Stimulated activated CD4-positive, alpha-beta T cell treated with anti-CD3 and anti-CD28 coated beads, Interleukin-4, amount 100 ng/mL, for 1 hour (primary cell): ENCODE measurements at regions not wholly inside any gene's neighbourhood (a gene's known extent, or its start where the extent isn't known, plus 50 kb on each side); places are given as distances from the start of the nearest gene placed in this dataset.

Experiments used
- DNase-seq: peaks from one replicate; pipeline ENCODE4 v3.0.0-alpha.2; 2020

DNA sequence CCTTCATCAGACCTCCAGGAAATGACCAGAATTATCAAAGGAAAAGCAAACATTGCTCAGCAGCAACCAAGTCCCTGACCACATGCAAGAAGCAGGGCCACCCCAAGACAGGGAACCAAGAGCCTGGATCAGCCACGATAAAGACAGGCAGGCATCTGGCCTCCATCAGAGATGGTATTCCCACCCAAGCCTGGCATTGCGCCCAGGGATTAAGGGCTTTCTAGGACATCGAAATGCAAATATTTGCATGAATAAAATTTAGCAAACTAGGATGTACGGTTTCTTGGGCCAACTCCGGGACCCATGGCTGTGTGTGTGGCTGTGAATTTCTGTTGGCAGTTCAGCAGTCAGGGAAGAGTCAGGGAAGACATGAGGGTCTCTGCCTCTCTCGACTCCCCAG lies 241.4 kb upstream of the DYNLRB2 start:
- DNase-seq: no peak

- DNase-seq: no peak
Measured at GRCh38 chr16:80298676-80299075, 242.1 kb upstream of the DYNLRB2 start.

DNA sequence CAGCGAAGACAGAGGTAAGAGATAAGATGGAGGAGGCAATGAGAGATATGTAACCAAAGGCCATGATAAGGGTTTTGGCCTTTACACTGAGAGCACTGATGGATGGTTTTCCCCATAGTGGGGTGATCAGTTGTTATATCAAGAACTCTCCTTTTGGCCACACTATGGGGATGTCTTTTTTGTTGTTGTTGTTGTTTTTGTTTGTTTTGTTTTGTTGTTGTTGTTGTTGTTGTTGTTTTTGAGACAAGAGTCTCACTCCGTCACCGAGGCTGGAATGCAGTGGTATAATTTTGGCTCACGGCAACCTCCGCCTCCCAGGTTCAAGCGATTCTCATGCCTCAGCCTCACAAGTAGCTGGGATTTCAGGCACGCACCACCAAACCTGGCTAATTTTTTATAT lies 244.8 kb upstream of the DYNLRB2 start:
- no peak for DNase-seq

GRCh38 chr16:80294172-80294571 lies 246.6 kb upstream of the DYNLRB2 start:
- DNase-seq: no peak

- no peak for DNase-seq
Measured at GRCh38 chr16:80288616-80289015, 252.2 kb upstream of the DYNLRB2 start.

DNA sequence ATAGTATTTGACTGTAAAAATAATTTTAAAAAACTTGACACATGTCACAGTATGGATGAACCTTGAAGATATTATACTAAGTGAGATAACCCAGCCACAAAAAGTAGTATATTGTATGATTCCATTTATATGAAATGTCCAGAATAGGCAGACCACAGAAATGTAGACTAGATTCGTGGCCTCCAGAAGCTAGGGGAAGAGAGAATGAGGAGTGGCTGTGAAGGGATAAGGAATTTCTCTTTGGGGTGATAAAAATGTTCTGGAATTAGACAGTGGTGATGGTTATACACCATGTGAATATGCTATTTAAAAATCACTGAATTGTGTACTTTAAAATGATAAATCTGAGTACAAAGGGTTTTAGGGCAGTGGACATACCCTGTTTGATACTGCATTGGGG lies 253.1 kb upstream of the DYNLRB2 start:
- DNase-seq: no peak

DNA sequence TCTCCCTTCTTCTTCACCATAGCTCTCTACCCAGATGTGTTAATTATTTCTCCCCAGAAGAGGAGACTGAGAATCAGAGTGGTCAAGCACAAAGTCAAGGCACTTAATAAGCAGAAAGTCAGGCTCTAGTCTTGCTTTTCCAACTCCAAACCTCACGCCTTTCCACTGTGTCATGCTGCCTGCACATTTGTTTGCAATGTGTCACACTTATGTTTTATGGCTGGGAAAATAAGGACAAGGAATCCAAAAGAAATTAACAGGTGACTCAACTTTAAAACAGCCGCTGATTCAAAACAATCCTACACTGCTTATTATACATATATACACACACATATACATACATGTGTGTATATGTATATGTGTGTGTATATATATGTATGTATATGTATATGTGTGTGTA lies 255.7 kb upstream of the DYNLRB2 start:
- no peak for DNase-seq

DNA sequence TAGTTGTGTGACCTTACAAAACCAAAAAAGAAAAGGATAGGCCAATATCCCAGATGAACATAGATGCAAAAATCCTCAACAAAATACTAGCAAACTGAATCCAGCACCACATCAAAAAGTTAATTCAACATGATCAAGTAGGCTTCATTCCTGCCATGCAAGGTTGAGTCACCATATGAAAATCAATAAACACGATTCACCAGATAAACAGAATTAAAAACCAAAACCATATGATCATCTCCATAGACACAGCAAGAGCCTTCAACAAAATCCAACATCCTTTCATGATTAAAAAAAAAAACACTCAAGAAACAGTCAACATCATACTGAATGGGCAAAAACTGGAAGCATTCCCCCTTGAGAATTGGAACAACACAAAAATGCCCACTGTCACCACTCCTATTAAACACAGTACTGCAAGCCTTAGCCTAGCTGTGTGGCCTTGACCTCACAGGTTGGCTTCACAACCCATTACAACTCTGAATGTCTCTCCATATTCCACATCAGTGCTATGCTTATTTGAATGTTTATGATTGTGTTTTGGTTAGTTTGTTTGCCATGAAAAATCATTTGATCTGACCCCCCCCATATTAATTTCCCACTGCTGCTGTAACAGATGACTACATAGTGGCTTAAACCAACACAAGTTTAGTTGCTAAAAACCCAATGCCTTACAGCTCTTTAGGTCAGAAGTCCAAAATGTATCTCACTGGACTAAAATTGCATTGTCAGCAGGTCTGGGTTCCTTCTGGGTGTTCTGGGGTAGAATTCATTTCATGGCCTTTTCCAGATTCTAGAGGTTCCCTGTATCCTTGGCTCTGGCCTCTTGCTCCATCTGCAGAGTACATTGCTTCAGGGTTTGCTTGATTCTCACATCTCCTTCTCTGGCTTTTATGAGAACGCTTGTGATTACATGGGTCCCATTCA lies 257.1 kb upstream of the DYNLRB2 start:
- no peak for DNase-seq

GRCh38 chr16:80280557-80280956 lies 260.2 kb upstream of the DYNLRB2 start:
- no peak for DNase-seq

DNA sequence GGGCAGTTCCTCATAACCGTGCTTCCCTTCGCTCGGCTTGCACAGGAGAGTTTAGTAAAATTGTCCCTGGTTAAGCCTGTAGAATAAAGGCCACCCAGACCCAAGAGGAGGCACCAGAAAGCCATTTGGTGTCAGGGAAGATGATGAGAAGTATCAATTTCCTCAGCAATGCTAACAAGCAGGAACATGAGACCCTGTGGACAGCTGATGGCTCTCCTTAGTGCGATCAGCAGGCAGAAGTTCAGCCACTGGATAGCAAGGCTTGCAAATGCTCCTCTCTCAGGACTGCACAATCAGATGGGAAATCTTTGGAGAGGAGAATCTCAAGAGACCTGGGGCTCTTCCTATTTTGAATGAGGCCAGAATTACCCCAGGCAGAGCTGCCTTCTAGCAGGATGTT lies 261.1 kb upstream of the DYNLRB2 start:
- no peak for DNase-seq

DNA sequence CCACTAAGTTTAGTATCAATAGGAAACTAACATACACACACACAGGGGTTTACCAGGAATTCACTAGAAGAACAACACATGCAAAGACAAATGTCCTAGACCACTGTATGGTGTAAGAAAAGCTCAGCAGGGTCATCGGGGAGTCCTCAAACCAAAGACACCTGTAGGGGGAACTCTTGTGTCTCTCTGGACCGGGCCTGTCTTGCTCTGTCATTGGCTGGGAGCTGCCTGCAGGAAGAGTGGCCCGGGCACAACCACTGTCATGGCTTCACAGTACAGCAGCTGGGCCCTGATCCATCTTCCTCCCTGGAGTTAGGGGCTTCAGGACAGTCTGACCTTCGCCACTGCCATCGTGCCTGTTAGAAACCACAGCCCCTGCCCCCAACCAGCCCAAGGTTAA lies 263.6 kb upstream of the DYNLRB2 start:
- DNase-seq: no peak

GRCh38 chr16:80274576-80275191 lies 266.1 kb upstream of the DYNLRB2 start:
- DNase-seq: no peak

DNA sequence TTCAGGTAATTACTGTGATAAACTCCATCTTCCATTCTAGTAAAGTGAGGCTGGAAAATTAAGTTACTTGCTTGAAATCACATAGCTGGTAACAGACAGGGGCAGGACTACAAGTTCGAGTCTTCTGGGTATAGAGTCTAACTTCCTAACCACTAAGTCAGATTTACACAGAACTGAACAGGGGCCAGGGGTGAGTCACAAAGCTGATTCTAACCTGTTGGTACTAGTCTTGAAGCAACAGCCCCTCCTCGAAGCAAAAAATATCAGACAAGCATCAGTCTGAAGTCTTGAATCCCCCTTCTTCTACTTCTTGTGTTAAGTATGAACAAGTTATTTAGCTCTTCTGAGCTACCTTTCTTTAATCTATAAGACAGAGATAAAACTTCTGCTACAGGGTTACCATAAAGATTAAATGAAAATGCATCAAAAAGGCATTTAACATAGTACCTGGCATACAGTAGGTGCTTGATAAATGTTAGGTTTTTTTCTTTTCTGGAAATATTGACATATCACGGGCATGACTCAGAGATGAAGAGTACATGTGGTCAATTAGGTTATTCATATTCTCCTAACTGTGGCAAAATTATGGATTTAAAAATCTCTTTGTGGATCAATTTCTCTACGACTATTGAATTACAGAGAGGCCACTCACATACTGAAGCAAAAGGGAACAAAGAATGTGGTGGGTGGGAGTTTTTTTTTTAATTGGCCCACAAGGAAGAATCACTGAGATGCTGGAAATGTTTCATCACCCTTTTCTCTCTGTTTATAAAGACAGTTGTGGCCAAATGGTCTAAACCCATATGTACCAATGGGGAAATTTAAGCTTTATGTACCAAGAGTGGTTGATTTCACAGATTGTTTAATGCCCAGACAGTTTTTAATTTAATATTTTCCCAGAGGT lies 266.9 kb upstream of the DYNLRB2 start:
- DNase-seq: no peak

DNA sequence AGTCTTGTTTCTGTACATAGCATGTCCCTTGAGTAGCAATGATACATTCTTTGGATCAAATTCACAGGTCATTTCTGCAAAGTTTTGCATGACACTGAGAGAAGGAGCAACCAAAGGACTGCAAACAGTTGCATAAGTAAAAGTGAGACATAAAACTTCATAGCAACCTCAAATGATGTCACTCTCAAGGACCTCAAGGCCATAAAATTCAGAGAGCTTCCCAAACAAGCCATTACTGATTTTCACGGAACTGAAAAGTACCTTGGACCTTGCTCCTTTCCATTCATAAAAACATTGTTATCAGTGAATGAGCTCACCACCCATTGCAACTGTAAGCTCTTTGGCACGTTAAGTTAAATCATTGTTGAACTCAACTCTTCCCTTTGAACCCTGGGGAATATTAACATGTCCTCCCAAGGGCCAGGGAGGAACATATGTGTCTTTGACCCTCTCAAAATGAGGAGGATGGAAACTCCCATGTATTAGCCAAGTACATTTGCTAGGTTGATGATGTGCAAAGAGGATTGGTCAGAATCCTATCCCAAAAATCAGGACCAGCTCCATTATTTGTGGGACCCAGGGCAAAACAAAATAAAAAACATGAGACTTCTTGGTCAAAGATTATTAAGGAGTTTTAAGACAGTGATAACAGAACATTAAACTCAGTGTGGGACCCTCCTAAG lies 275.0 kb upstream of the DYNLRB2 start:
- no peak for DNase-seq

- no peak for DNase-seq
Measured at GRCh38 chr16:80263848-80264694, 276.7 kb upstream of the DYNLRB2 start.

GRCh38 chr16:80263181-80263823 lies 277.5 kb upstream of the DYNLRB2 start:
- no peak for DNase-seq

- DNase-seq: no peak
Measured at GRCh38 chr16:80260906-80261311, 279.9 kb upstream of the DYNLRB2 start.

DNA sequence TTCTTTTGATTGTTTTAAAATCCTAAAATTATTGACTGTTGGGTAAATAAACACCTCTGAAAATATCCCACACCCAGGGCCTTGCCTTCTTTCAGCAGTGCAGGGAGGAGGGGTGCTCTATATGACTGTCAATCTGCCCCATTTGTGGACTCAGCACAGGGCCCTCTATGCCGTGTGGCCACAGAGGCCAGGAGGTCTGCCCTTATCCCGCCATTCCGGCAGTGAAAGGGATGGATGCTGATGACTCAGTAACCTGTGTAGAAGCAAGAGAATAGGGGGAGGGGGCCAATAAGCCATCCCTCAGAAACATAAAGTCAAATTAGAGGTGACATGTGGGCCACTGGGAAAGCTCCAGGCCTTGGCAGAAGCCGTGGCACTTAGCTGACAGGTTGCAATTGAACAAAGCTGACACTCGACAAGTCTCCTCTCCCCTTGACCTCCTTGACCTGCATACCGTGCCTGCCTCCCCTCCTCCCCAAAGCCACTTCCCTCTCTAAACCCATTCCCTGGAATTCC lies 281.4 kb upstream of the DYNLRB2 start:
- DNase-seq: no peak

GRCh38 chr16:80258407-80258806 lies 282.4 kb upstream of the DYNLRB2 start:
- DNase-seq: no peak

DNA sequence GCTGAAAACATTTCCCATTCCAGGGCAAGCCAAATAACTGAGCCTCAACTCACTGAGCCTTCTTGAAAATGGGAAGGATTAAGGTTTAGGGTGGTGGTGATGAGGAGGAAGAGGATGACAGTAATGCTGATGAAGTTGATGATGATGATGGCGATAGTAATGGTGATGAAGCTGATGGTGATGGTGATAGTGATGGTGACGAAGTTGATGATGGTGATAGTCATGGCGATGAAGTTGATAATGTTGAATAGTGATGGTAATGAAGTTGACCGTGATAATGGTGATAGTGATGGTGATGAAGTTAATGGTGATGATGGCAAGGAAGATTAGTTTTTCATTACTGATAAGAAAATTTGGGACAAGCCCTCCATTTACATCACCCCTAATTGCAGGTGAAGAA lies 285.8 kb upstream of the DYNLRB2 start:
- no peak for DNase-seq

GRCh38 chr16:80253741-80254140 lies 287.1 kb upstream of the DYNLRB2 start:
- no peak for DNase-seq
